GM18868 (cell line): ENCODE measurements at regions not wholly inside any gene's neighbourhood (a gene's known extent, or its start where the extent isn't known, plus 50 kb on each side); places are given as distances from the start of the nearest gene placed in this dataset.

Experiments used
- ATAC-seq: cut with Tn5 transposase; IDR thresholded peaks from one replicate; pipeline ENCODE4 v1.9.1; 2021; ENCODE audit warnings: mild to moderate bottlenecking, moderate library complexity; ENCODE audit not compliant: unreplicated experiment

DNA sequence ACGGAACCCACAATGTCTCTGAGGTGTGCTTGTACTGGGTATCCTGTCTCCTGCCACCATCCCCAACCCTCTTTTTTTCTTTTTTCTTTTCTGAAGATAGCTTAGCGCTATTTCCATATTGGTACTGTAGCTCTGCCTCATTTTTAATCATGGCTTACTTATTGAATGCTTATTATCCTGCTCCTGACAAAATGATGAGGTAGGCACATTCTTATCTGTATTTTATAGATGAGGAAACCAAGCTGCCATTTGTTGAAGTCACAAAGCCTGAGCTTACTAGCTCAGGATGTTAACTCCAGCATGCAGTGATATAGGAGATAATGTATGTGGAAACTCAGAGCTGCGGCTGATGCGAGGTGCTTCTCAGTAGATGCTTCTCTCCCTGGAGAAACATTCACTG lies 61.4 kb upstream of the GPR6 start:
- ATAC-seq: no peak

DNA sequence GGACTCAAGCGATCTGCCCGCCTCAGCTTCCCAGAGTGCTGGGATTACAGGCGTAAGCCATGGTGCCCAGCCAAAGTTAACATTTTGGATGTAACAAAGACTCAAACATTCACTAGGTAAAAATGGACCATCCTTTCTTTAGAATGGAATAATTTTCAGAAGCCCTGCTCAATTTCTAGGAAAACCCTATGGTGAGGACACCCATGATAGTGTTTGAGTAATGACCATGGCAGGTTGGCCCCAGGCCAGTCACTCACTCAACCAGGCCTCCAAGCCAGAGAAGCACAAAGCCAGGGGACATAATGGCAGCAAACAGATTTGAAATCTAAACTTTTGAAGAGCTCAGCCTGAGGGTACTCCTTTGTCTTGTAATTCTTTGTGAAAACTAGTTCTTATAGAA lies 59.9 kb upstream of the GPR6 start:
- no peak for ATAC-seq

DNA sequence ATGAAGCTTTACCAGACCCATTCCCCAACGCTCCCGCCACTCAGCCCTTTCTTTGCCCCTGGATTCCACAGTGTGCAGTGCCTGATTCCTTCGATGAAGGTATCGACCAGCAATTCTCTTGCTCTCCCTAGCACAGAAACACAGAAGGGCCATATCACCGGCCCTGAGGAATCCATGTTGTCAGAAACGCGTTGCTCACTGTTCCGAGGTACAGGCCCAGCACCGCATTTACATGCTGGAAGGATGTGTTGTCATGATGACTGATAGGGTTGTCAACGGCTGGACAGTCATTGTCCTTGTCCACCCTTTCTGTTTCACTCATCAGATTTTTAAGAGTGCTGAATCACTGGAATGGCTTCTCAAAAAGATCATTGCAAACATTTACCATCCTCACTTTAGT lies 57.2 kb upstream of the GPR6 start:
- ATAC-seq: no peak

DNA sequence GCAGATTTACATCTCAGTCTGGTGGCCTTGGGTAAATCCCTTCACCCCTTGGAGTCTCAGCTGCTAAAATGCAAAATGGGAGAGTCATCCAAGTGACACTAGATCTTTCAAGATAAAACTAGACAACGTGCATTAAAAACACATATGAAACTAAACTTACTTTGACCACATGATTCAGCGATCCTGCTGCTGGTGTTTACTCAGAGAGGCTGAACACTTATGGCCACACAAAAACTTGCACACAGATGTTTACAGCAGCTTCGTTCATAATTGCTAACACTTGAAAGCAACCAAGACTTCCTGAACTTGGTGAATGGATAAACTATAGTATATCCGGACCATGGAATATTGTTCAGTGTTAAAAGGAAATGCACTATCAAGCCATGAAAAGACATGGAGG lies 55.3 kb upstream of the GPR6 start:
- ATAC-seq: peak; percentile 43

DNA sequence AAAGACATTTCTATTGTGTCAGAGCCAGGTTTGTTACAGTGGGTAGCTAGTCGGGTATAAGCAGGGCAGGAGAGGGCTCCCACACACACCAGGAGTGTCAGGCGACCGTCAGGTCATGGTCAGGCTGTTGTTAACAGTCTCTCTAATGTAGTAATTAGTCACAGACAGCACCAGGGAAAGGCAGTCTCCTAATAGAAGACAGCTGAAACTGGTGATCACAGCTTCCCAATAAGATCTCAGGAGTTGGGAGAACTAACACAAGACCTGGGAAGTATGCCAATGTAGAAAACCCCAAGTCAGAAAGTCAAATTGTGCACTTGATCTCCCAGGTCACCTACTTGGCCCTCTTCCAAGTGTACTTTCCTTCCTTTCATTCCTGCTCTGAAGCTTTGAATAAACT lies 53.0 kb upstream of the GPR6 start:
- no peak for ATAC-seq

DNA sequence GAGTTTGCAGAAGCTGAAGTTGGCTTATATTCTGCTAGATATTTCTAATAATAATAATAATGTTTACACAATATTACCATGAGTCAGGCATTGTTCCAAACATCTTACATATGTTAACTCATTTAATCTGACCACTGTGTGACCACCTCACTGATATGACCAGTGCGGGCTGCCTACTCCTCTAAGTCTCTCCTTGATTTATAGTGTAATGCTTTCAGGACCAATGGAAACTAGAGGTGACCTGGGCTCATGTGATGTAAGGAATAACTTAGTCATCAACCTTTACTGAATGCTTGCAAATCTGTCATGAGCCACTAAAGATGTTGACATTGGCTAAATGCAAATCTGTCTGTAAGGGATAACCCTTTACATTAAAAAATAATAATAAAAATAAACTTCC lies 51.1 kb upstream of the GPR6 start:
- no peak for ATAC-seq
